Activated CD8-positive, alpha-beta memory T cell treated with anti-CD3 and anti-CD28 coated beads for 48 hours (primary cell): ENCODE measurements at regions not wholly inside any gene's neighbourhood (a gene's known extent, or its start where the extent isn't known, plus 50 kb on each side); places are given as distances from the start of the nearest gene placed in this dataset.

ENCODE experiments used
- DNase-seq, 3 experiments: peaks; one replicate each; pipeline ENCODE4 v3.0.0-alpha.2; 2020; ENCODE audit warnings: low read depth in 2 of 3, low spot score in 2 of 3

GRCh38 chr3:15942936-15943335 lies 145.2 kb upstream of the ANKRD28 start:
- DNase-seq, result no peak

GRCh38 chr3:15948388-15948787 lies 150.6 kb upstream of the ANKRD28 start:
- no peak for DNase-seq

- DNase-seq, result no peak
Measured at GRCh38 chr3:15952543-15953175, 154.9 kb upstream of the ANKRD28 start.

GRCh38 chr3:15953841-15954240 lies 156.1 kb upstream of the ANKRD28 start:
- no peak for DNase-seq

GRCh38 chr3:15955968-15956367 lies 158.2 kb upstream of the ANKRD28 start:
- DNase-seq, result no peak

- DNase-seq, result no peak
Measured at GRCh38 chr3:15958692-15959433, 161.1 kb upstream of the ANKRD28 start.

GRCh38 chr3:15959434-15959811 lies 161.6 kb upstream of the ANKRD28 start:
- no peak for DNase-seq

GRCh38 chr3:15964605-15965442 lies 167.0 kb upstream of the ANKRD28 start:
- DNase-seq, result no peak

- DNase-seq, result no peak
Measured at GRCh38 chr3:15967577-15967976, 169.8 kb upstream of the ANKRD28 start.

GRCh38 chr3:15969874-15970640 lies 172.3 kb upstream of the ANKRD28 start:
- no peak for DNase-seq

- DNase-seq, result no peak
Measured at GRCh38 chr3:15973414-15973813, 175.6 kb upstream of the ANKRD28 start.

GRCh38 chr3:15973940-15974339 lies 176.2 kb upstream of the ANKRD28 start:
- DNase-seq, result no peak

- DNase-seq, result no peak
Measured at GRCh38 chr3:15974647-15975046, 176.9 kb upstream of the ANKRD28 start.

GRCh38 chr3:15976524-15976923 lies 178.7 kb upstream of the ANKRD28 start:
- no peak for DNase-seq

- no peak for DNase-seq
Measured at GRCh38 chr3:15977090-15977489, 179.3 kb upstream of the ANKRD28 start.

- no peak for DNase-seq
Measured at GRCh38 chr3:15977598-15978232, 179.9 kb upstream of the ANKRD28 start.

- DNase-seq, result no peak
Measured at GRCh38 chr3:15978801-15979200, 181.0 kb upstream of the ANKRD28 start.

GRCh38 chr3:15979495-15979894 lies 181.7 kb upstream of the ANKRD28 start:
- DNase-seq, result no peak

- no peak for DNase-seq
Measured at GRCh38 chr3:15979900-15980299, 182.1 kb upstream of the ANKRD28 start.

- no peak for DNase-seq
Measured at GRCh38 chr3:15982243-15982642, 184.5 kb upstream of the ANKRD28 start.

- no peak for DNase-seq
Measured at GRCh38 chr3:15982667-15983196, 185.0 kb upstream of the ANKRD28 start.
